ENCODE measurements at regions not wholly inside any gene's neighbourhood (a gene's known extent, or its start where the extent isn't known, plus 50 kb on each side); places are given as distances from the start of the nearest gene placed in this dataset.
"Not testable (repeated sequence)": the region's sequence is repeated elsewhere in the genome, so short reads cannot be mapped to it uniquely, and the experiment has no call there.

GRCh38 chr5:114822863-114823262 lies 346.8 kb downstream of the TRIM36 start:
- no peak for DNase-seq (ENCODE audit: low read depth in 2 of 2)

GRCh38 chr5:114822436-114822835 lies 347.3 kb downstream of the TRIM36 start:
- no peak for DNase-seq (ENCODE audit: low read depth in 2 of 2)

GRCh38 chr5:114790403-114790792 lies 379.3 kb downstream of the TRIM36 start:
- DNase-seq (ENCODE audit: low read depth in 2 of 2): no peak

GRCh38 chr5:114789773-114790402 lies 379.8 kb downstream of the TRIM36 start:
- DNase-seq (ENCODE audit: low read depth in 2 of 2): no peak

- DNase-seq (ENCODE audit: low read depth in 2 of 2): no peak
Observed at GRCh38 chr5:114782869-114783268, 386.8 kb downstream of the TRIM36 start.

GRCh38 chr5:114782177-114782576 lies 387.5 kb downstream of the TRIM36 start:
- no peak for DNase-seq (ENCODE audit: low read depth in 2 of 2)

GRCh38 chr5:114780290-114780689 lies 389.4 kb downstream of the TRIM36 start:
- DNase-seq (ENCODE audit: low read depth in 2 of 2): no peak

GRCh38 chr5:114744406-114744805 lies 382.5 kb downstream of the KCNN2 start:
- DNase-seq (ENCODE audit: low read depth in 2 of 2): no peak

- DNase-seq (ENCODE audit: low read depth in 2 of 2): no peak
Observed at GRCh38 chr5:114734238-114734637, 372.4 kb downstream of the KCNN2 start.

GRCh38 chr5:114729986-114730385 lies 368.1 kb downstream of the KCNN2 start:
- no peak for DNase-seq (ENCODE audit: low read depth in 2 of 2)

- no peak for DNase-seq (ENCODE audit: low read depth in 2 of 2)
Observed at GRCh38 chr5:114727358-114727757, 365.5 kb downstream of the KCNN2 start.

- no peak for DNase-seq (ENCODE audit: low read depth in 2 of 2)
Observed at GRCh38 chr5:114726131-114726530, 364.3 kb downstream of the KCNN2 start.

GRCh38 chr5:114719268-114719667 lies 357.4 kb downstream of the KCNN2 start:
- DNase-seq (ENCODE audit: low read depth in 2 of 2): no peak

GRCh38 chr5:114716955-114717354 lies 355.1 kb downstream of the KCNN2 start:
- no peak for DNase-seq (ENCODE audit: low read depth in 2 of 2)

- DNase-seq (ENCODE audit: low read depth in 2 of 2): not testable (repeated sequence)
Observed at GRCh38 chr5:114704225-114704893, 342.5 kb downstream of the KCNN2 start.

GRCh38 chr5:114702731-114703130 lies 340.9 kb downstream of the KCNN2 start:
- no peak for DNase-seq (ENCODE audit: low read depth in 2 of 2)

- no peak for DNase-seq (ENCODE audit: low read depth in 2 of 2)
Observed at GRCh38 chr5:114702136-114702535, 340.3 kb downstream of the KCNN2 start.

- DNase-seq (ENCODE audit: low read depth in 2 of 2): no peak
Observed at GRCh38 chr5:114700823-114701222, 339.0 kb downstream of the KCNN2 start.

- DNase-seq (ENCODE audit: low read depth in 2 of 2): no peak
Observed at GRCh38 chr5:114695292-114695904, 333.5 kb downstream of the KCNN2 start.

- no peak for DNase-seq (ENCODE audit: low read depth in 2 of 2)
Observed at GRCh38 chr5:114686356-114686755, 324.5 kb downstream of the KCNN2 start.

GRCh38 chr5:114678778-114679177 lies 316.9 kb downstream of the KCNN2 start:
- no peak for DNase-seq (ENCODE audit: low read depth in 2 of 2)

- no peak for DNase-seq (ENCODE audit: low read depth in 2 of 2)
Observed at GRCh38 chr5:114665551-114665950, 303.7 kb downstream of the KCNN2 start.

GRCh38 chr5:114660791-114661190 lies 298.9 kb downstream of the KCNN2 start:
- DNase-seq (ENCODE audit: low read depth in 2 of 2): no peak
